Keratinocyte (primary cell): ENCODE measurements at regions not wholly inside any gene's neighbourhood (a gene's known extent, or its start where the extent isn't known, plus 50 kb on each side); places are given as distances from the start of the nearest gene placed in this dataset.

Experiments
- DNase-seq: peaks from one replicate; pipeline ENCODE4 v3.0.0-alpha.2; 2011; ENCODE audit warnings: low read depth, missing footprints, low spot score
- FAIRE-seq: peaks from 2 replicates; lab custom pipeline; 2011; peaks lifted over from hg19 to GRCh38; lab: Jason Lieb, UNC
- H2AFZ ChIP-seq: 2 replicates; pipeline ENCODE4 v1.6.0; 2012; ENCODE audit warnings: low read length, control low read depth, inconsistent platforms; ENCODE audit not compliant: control insufficient read depth
- H3K27ac ChIP-seq: 2 replicates; pipeline ENCODE4 v1.5.1; 2011; ENCODE audit warnings: low read length; ENCODE audit not compliant: control insufficient read depth, insufficient read depth
- H3K27me3 ChIP-seq: 3 replicates; pipeline ENCODE4 v1.6.0; 2011; ENCODE audit warnings: low read length; ENCODE audit not compliant: control insufficient read depth, insufficient read depth; ENCODE audit errors: extremely low read depth
- H3K36me3 ChIP-seq, 2 experiments: 2 replicates in 1 of 2; 3 replicates in 1 of 2; pipeline ENCODE4 v1.5.1; 2011; ENCODE audit warnings: low read length in 2 of 2, mild to moderate bottlenecking in 1 of 2; ENCODE audit not compliant: control insufficient read depth in 2 of 2, insufficient read depth in 2 of 2; ENCODE audit errors: extremely low read depth in 1 of 2
- H3K4me1 ChIP-seq: 3 replicates; pipeline ENCODE4 v1.5.1; 2011; ENCODE audit warnings: low read length; ENCODE audit not compliant: control insufficient read depth, insufficient read depth; ENCODE audit errors: extremely low read depth
- H3K4me2 ChIP-seq: 3 replicates; pipeline ENCODE4 v1.6.0; 2011; ENCODE audit warnings: low read depth, low read length; ENCODE audit not compliant: control insufficient read depth, insufficient read depth; ENCODE audit errors: extremely low read depth
- H3K4me3 ChIP-seq, 3 experiments: fragments of 200-600 bp in 1 of 3; sonication (generic) in 1 of 3; 2 replicates in 2 of 3; 3 replicates in 1 of 3; pipeline ENCODE4 v1.5.1; 2011 to 2016; ENCODE audit warnings: low read length in 3 of 3, mild to moderate bottlenecking in 3 of 3, control low read depth in 2 of 3, inconsistent platforms in 1 of 3, low read depth in 1 of 3, mixed read lengths in 1 of 3, mixed run types in 1 of 3, moderate library complexity in 1 of 3; ENCODE audit not compliant: control insufficient read depth in 2 of 3, insufficient read depth in 2 of 3; ENCODE audit errors: extremely low read depth in 1 of 3
- H3K79me2 ChIP-seq: 2 replicates; pipeline ENCODE4 v1.6.0; 2012; ENCODE audit warnings: low read length; ENCODE audit not compliant: control insufficient read depth, insufficient read depth
- H3K9ac ChIP-seq: 3 replicates; pipeline ENCODE4 v1.6.0; 2011; ENCODE audit warnings: low read length; ENCODE audit not compliant: control insufficient read depth, insufficient read depth; ENCODE audit errors: extremely low read depth
- H3K9me1 ChIP-seq: 3 replicates; pipeline ENCODE4 v1.6.0; 2011; ENCODE audit warnings: low read length; ENCODE audit not compliant: control insufficient read depth, insufficient read depth; ENCODE audit errors: extremely low read depth
- H3K9me3 ChIP-seq: 2 replicates; pipeline ENCODE4 v1.5.1; 2012; ENCODE audit warnings: low read depth, low read length; ENCODE audit not compliant: control insufficient read depth
- H4K20me1 ChIP-seq: 3 replicates; pipeline ENCODE4 v1.6.0; 2011; ENCODE audit warnings: low read length; ENCODE audit not compliant: control insufficient read depth, insufficient read depth; ENCODE audit errors: extremely low read depth
- EZH2 ChIP-seq: IDR thresholded peaks from one replicate; pipeline ENCODE4 v1.6.1; 2012; ENCODE audit warnings: inconsistent platforms, mild to moderate bottlenecking, low read length, moderate library complexity
- dilution Hi-C: fragments of 300-500 bp; cut with MboI; formaldehyde crosslinking; loops from one replicate; pipeline ENCODE4 v1.7.0; 2020; ENCODE audit warnings: low sequenced_read_pairs; ENCODE audit not compliant: extremely low pct_ligation_motif_present
- TF ChIP-seq, protein P1 (sequence below), 3 experiments: IDR thresholded peaks in 1 of 3; conservative IDR thresholded peaks in 1 of 3; optimal IDR thresholded peaks in 1 of 3; 2 replicates in 2 of 3; 3 replicates in 1 of 3; pipeline versions ENCODE3 to v1.5.1; 2011; ENCODE audit warnings: low read length in 3 of 3, mild to moderate bottlenecking in 3 of 3, moderate library complexity in 2 of 3, control low read depth in 1 of 3, inconsistent platforms in 1 of 3; ENCODE audit not compliant: insufficient read depth in 2 of 3; ENCODE audit errors: extremely low read depth in 1 of 3

- Histone ChIP-seq H3K9ac (no peak overlapping the region), H3K27ac (no peak overlapping the region), H4K20me1 (no peaks in the 10 kb centered on the region), H3K36me3 (no peaks in the 10 kb centered on the region), H3K9me3 (no peaks in the 10 kb centered on the region), H3K4me1 (no peaks in the 10 kb centered on the region), H3K27me3 (no peaks in the 10 kb centered on the region), H3K9me1 (no peaks in the 10 kb centered on the region), H2AFZ (no peak overlapping the region), H3K4me2 (no peak overlapping the region), H3K79me2 (no peaks in the 10 kb centered on the region), H3K4me3 (no peak overlapping the region)
- no peak for DNase-seq
- no peak for FAIRE-seq
- TF ChIP-seq EZH2 = no peak
- TF ChIP-seq, protein P1, sequence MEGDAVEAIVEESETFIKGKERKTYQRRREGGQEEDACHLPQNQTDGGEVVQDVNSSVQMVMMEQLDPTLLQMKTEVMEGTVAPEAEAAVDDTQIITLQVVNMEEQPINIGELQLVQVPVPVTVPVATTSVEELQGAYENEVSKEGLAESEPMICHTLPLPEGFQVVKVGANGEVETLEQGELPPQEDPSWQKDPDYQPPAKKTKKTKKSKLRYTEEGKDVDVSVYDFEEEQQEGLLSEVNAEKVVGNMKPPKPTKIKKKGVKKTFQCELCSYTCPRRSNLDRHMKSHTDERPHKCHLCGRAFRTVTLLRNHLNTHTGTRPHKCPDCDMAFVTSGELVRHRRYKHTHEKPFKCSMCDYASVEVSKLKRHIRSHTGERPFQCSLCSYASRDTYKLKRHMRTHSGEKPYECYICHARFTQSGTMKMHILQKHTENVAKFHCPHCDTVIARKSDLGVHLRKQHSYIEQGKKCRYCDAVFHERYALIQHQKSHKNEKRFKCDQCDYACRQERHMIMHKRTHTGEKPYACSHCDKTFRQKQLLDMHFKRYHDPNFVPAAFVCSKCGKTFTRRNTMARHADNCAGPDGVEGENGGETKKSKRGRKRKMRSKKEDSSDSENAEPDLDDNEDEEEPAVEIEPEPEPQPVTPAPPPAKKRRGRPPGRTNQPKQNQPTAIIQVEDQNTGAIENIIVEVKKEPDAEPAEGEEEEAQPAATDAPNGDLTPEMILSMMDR (optimal IDR thresholded peaks at IDR 0.05 in 1 of 3, IDR thresholded peaks at IDR 0.05 in 1 of 3, conservative IDR thresholded peaks at IDR 0.05 in 1 of 3; ENCODE audit: extremely low read depth in 1 of 3, insufficient read depth in 2 of 3, low read length in 3 of 3) = no peak
- dilution Hi-C loops = no loop called here
Observed at GRCh38 chr13:105285526-105285925, 1249.9 kb downstream of the EFNB2 start.

DNA sequence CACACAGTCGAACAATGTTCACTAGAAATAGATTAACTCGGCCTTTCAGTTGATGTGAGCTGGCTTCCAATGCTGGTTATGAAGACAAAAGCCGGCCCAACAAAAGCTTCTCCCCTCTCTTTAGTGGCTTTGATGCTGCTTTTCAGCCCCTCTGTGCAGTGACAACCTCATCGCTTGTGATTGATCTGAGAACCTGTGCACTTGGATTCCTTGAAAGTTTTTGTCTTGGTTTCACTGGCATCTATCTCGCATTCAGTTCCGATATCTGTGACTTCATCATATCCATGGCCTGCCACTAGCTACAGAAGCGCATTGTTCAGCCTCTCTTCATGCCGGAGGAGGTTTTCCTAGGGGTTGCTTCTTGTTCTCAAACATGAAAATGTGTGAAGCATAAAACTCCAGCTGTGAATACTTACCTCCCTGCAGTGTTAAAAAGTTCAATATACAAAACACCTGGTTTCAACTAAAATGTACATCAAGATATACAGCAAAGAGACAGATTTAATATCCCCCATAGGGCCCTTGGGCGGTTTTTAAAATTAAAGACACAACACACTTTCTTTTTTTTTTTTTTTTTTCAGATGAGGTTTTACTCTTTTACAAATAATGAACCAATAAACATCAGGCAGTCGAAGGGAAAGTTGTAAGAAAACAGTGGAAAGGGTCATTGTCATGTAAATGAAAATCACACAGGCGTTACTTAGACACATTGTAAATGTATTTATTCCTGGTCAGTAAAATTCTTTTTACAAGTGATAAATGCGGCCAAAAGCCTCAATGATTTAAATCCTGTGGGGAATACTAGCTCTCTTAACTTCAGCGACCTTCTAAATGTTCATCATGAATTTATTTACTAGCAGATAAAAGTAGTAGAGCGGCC is 1252.8 kb downstream of the EFNB2 start:
- no peaks in the 10 kb centered on the region for H3K79me2 ChIP-seq
- H3K9me3 ChIP-seq = no peaks in the 10 kb centered on the region
- dilution Hi-C loops = no loop called here
- no peak overlapping the region for H3K4me2 ChIP-seq
- FAIRE-seq (no peak), DNase-seq (no peak)
- no peaks in the 10 kb centered on the region for H3K9me1 ChIP-seq
- H3K27me3 ChIP-seq = no peaks in the 10 kb centered on the region
- no peaks in the 10 kb centered on the region for H3K36me3 ChIP-seq
- no peaks in the 10 kb centered on the region for H4K20me1 ChIP-seq
- no peaks in the 10 kb centered on the region for H3K4me1 ChIP-seq
- no peak overlapping the region for H3K9ac ChIP-seq
- H3K4me3 ChIP-seq = no peak overlapping the region
- no peak overlapping the region for H3K27ac ChIP-seq
- H2AFZ ChIP-seq = no peak overlapping the region
- TF ChIP-seq EZH2 = no peak
- TF ChIP-seq, protein P1 (optimal IDR thresholded peaks at IDR 0.05 in 1 of 3, IDR thresholded peaks at IDR 0.05 in 1 of 3, conservative IDR thresholded peaks at IDR 0.05 in 1 of 3; ENCODE audit: extremely low read depth in 1 of 3, insufficient read depth in 2 of 3, low read length in 3 of 3) = no peak
